ENCODE measurements at regions not wholly inside any gene's neighbourhood (a gene's known extent, or its start where the extent isn't known, plus 50 kb on each side); places are given as distances from the start of the nearest gene placed in this dataset.
A peak's percentile ranks its signal among the peaks of the same experiment; 100 is the strongest.

DNA sequence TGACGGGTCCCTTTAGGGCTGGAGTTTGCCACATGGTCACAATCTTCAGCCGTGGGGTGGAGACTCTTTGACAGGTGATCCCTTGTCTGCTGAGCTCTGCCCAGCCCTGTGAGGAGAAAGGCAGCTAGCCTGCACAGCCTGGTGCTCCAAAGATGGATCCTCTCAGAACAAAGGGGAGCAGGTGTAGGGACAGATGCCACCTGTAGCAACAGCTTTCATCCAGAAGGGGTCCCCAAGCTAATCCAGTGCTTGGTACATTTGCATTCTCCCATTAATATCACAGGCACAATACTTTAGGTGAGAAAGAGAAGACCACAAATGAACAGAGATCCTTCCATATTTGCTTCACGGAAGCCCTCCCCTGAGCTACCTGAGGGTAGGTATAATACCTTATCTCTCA is 93.2 kb downstream of the CCDC185 start:
- TF ChIP-seq, protein P1, sequence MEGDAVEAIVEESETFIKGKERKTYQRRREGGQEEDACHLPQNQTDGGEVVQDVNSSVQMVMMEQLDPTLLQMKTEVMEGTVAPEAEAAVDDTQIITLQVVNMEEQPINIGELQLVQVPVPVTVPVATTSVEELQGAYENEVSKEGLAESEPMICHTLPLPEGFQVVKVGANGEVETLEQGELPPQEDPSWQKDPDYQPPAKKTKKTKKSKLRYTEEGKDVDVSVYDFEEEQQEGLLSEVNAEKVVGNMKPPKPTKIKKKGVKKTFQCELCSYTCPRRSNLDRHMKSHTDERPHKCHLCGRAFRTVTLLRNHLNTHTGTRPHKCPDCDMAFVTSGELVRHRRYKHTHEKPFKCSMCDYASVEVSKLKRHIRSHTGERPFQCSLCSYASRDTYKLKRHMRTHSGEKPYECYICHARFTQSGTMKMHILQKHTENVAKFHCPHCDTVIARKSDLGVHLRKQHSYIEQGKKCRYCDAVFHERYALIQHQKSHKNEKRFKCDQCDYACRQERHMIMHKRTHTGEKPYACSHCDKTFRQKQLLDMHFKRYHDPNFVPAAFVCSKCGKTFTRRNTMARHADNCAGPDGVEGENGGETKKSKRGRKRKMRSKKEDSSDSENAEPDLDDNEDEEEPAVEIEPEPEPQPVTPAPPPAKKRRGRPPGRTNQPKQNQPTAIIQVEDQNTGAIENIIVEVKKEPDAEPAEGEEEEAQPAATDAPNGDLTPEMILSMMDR (IDR thresholded peaks at IDR 0.05; ENCODE audit: unreplicated experiment), result peak; percentile 39
- peaks cover 5% of the 10 kb centered on the region for H3K4me1 Mint-ChIP-seq (ENCODE audit: low read depth)
- DNase-seq (ENCODE audit: low spot score, unreplicated experiment), result no peak
- H3K27ac Mint-ChIP-seq, result no peak overlapping the region
- peaks cover 22% of the 10 kb centered on the region for H3K27me3 Mint-ChIP-seq
- H3K36me3 Mint-ChIP-seq (ENCODE audit: insufficient read depth), result no peaks in the 10 kb centered on the region
- H3K9me3 Mint-ChIP-seq (ENCODE audit: low read depth), result no peaks in the 10 kb centered on the region
- no peak overlapping the region for H3K4me3 Mint-ChIP-seq (ENCODE audit: low read depth)

DNA sequence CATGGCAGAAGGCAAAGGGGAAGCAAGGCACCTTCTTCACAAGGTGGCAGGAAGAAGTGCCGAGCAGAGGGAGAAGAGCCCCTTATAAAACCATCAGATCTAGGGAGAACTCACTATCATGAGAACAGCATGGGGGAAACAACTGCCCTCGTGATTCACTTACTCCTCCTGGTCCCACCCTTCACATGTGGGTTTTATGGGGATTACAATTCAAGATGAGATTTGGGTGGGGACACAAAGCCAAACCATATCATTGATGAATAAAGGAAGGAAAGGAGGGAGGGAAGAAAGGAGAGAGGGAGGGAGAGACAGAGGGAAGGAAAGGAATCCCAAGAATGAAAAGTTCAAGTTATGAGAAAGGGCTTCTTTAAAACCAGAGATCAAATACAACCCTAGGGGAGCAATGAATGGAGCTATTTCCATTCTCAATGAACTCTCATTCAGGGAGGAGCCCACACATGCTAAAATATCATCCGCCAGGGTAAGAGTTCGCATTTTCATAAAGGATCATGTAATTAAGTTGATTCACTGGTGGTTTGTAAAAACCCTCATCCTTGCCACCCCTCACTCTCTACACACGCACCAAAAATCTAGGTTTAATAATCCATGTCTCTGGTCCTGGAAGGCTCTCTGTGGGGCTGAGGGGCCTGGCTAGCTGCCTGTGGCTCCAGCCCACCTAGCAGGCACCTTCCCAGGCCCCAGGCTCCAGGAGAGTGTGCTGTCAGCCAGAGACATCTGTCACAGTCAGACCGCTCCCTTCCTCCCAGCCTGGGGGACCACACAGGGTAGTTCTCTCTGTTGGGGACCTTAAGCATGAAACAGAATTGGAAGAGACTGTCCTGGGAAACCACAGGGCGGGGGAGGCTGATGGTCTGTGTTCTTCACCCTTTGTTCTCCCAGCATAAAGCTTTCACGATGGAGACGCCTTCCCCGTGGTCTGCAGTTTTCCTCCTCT is 94.0 kb downstream of the CCDC185 start:
- TF ChIP-seq, protein P1 (IDR thresholded peaks at IDR 0.05; ENCODE audit: unreplicated experiment), result no peak
- no peak overlapping the region for H3K4me3 Mint-ChIP-seq (ENCODE audit: low read depth)
- H3K9me3 Mint-ChIP-seq (ENCODE audit: low read depth), result no peaks in the 10 kb centered on the region
- no peaks in the 10 kb centered on the region for H3K36me3 Mint-ChIP-seq (ENCODE audit: insufficient read depth)
- H3K4me1 Mint-ChIP-seq (ENCODE audit: low read depth), result peaks cover 5% of the 10 kb centered on the region
- no peak for DNase-seq (ENCODE audit: low spot score, unreplicated experiment)
- peaks cover 22% of the 10 kb centered on the region for H3K27me3 Mint-ChIP-seq
- H3K27ac Mint-ChIP-seq, result no peak overlapping the region

DNA sequence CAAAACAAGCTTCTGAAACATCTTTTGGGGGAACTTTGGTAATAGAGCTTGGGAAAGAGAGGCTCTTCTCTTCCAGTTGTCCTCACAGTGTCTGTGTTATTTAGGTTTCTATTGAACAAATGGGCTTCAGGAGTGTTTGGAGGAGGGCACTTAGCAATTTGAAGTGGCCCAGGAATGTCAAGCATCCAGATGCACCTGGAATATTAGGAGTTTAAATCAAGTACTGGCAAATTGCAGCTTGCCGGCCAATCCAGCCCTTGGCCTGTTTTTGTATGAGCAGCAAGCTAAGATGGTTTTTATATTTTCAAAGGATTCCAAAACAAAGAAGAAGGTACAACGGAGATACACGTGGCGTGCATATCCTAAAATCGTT is 94.7 kb downstream of the CCDC185 start:
- no peaks in the 10 kb centered on the region for H3K36me3 Mint-ChIP-seq (ENCODE audit: insufficient read depth)
- H3K9me3 Mint-ChIP-seq (ENCODE audit: low read depth), result no peaks in the 10 kb centered on the region
- TF ChIP-seq, protein P1 (IDR thresholded peaks at IDR 0.05; ENCODE audit: unreplicated experiment), result no peak
- no peak overlapping the region for H3K27ac Mint-ChIP-seq
- peaks cover 5% of the 10 kb centered on the region for H3K4me1 Mint-ChIP-seq (ENCODE audit: low read depth)
- DNase-seq (ENCODE audit: low spot score, unreplicated experiment), result no peak
- H3K4me3 Mint-ChIP-seq (ENCODE audit: low read depth), result no peak overlapping the region
- peaks cover 22% of the 10 kb centered on the region for H3K27me3 Mint-ChIP-seq

DNA sequence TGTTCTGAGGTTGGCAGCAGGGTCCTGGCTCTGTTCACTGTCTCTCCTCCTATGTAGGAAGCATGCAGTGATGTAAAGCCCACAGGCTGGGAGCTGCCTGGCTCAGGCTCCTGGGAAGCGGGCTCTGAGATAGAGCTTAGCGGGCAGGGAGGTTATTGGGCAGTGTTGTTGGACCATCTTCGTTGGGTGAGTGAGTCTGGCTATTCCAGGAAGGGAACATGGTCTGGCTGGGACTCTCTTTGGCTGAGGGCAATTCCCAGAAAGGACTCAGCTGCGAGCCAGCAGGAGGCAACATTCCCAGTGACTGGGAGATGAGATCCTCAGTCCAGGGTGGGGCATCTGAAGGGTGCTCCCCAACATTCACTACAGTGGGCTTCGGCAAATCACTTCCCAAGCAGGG is 96.2 kb downstream of the CCDC185 start:
- TF ChIP-seq, protein P1 (IDR thresholded peaks at IDR 0.05; ENCODE audit: unreplicated experiment), result no peak
- no peak for DNase-seq (ENCODE audit: low spot score, unreplicated experiment)
- H3K4me3 Mint-ChIP-seq (ENCODE audit: low read depth), result no peak overlapping the region
- no peaks in the 10 kb centered on the region for H3K36me3 Mint-ChIP-seq (ENCODE audit: insufficient read depth)
- H3K27ac Mint-ChIP-seq, result no peak overlapping the region
- no peaks in the 10 kb centered on the region for H3K9me3 Mint-ChIP-seq (ENCODE audit: low read depth)
- H3K27me3 Mint-ChIP-seq, result peaks cover 18% of the 10 kb centered on the region
- H3K4me1 Mint-ChIP-seq (ENCODE audit: low read depth), result peaks cover 5% of the 10 kb centered on the region

DNA sequence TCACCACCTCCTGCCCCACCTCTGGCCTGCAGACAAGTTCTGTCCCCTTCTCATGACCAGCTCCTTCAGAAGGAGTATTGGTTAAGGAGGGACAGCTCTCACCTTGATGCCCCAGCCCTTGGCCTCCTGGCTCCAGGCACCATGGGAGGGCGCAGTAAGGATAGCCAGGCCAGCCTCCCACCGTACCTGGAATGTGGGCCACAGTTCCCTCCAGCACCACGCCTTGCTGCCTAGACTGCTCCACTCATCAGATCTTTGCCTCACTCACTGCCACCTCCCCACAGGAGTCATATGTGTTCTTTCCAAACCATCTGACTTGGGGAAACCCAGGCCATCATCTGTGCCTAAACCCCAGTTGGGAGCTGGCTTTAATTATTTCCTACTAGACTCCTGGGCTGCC is 97.0 kb downstream of the CCDC185 start:
- Mint-ChIP-seq H3K9me3 (ENCODE audit: low read depth) (no peaks in the 10 kb centered on the region), H3K4me3 (ENCODE audit: low read depth) (no peak overlapping the region), H3K27ac (no peak overlapping the region), H3K36me3 (ENCODE audit: insufficient read depth) (no peaks in the 10 kb centered on the region), H3K27me3 (peaks cover 15% of the 10 kb centered on the region), H3K4me1 (ENCODE audit: low read depth) (peaks cover 9% of the 10 kb centered on the region)
- TF ChIP-seq, protein P1 (IDR thresholded peaks at IDR 0.05; ENCODE audit: unreplicated experiment), result no peak
- DNase-seq (ENCODE audit: low spot score, unreplicated experiment), result no peak
